Endothelial cell of umbilical vein (primary cell): ENCODE measurements at regions not wholly inside any gene's neighbourhood (a gene's known extent, or its start where the extent isn't known, plus 50 kb on each side); places are given as distances from the start of the nearest gene placed in this dataset.

Experiments used
- BruUV-seq: library from RNA; stranded (reverse); fragments of 400-500 nt; replicated peaks from 2 replicates; lab custom pipeline; 2021; lab: Mats Ljungman, UMichigan
- CTCF ChIA-PET: fragments of 300-600, 350-600 bp; sonication (Branson Sonifier 250); formaldehyde crosslinking; loops from one replicate; lab custom pipeline; 2021; ENCODE audit warnings: antibody characterized with exemption, inconsistent platforms; lab: Charles Lee
- POLR2A ChIA-PET: fragments of 300-600, 350-600 bp; sonication (Branson Sonifier 250); formaldehyde crosslinking; loops from one replicate; lab custom pipeline; 2021; ENCODE audit warnings: antibody characterized with exemption, inconsistent platforms; lab: Charles Lee
- DNase-seq: peaks from one replicate; pipeline ENCODE4 v3.0.0-alpha.2; 2011; ENCODE audit warnings: low read depth, low spot score
- FAIRE-seq: peaks from 2 replicates; lab custom pipeline; 2011; peaks lifted over from hg19 to GRCh38; lab: Jason Lieb, UNC
- H2AFZ ChIP-seq: 2 replicates; pipeline ENCODE4 v1.6.0; 2012; ENCODE audit warnings: low read depth, low read length, control low read depth, inconsistent platforms
- H3K27ac ChIP-seq: 2 replicates; pipeline ENCODE4 v1.5.1; 2011; ENCODE audit warnings: low read depth, mild to moderate bottlenecking, control low read depth, low read length, moderate library complexity; ENCODE audit not compliant: insufficient read depth
- H3K27me3 ChIP-seq, 2 experiments: 2 replicates each; pipeline versions ENCODE4 v1.6.0 to v1.6.1; 2011; ENCODE audit warnings: low read length in 2 of 2, mixed read lengths in 1 of 2; ENCODE audit not compliant: control insufficient read depth in 2 of 2, insufficient read depth in 2 of 2
- H3K36me3 ChIP-seq, 2 experiments: 2 replicates in 1 of 2; 3 replicates in 1 of 2; pipeline ENCODE4 v1.5.1; 2011; ENCODE audit warnings: low read length in 2 of 2, mild to moderate bottlenecking in 1 of 2, moderate library complexity in 1 of 2; ENCODE audit not compliant: control insufficient read depth in 2 of 2, insufficient read depth in 2 of 2; ENCODE audit errors: extremely low read depth in 1 of 2
- H3K4me1 ChIP-seq: 3 replicates; pipeline ENCODE4 v1.5.1; 2011; ENCODE audit warnings: mild to moderate bottlenecking, low read length; ENCODE audit not compliant: control insufficient read depth, insufficient read depth; ENCODE audit errors: extremely low read depth
- H3K4me2 ChIP-seq: 2 replicates; pipeline ENCODE4 v1.6.1; 2011; ENCODE audit warnings: low read length, control low read depth, mixed read lengths; ENCODE audit not compliant: insufficient read depth
- H3K4me3 ChIP-seq, 3 experiments: fragments of 200-600 bp in 1 of 3; sonication (generic), shearing (Covaris generic) in 1 of 3; replicated peaks in 1 of 3; 2 replicates each; pipeline ENCODE4 v1.5.1; 2011 to 2016; ENCODE audit warnings: control low read depth in 3 of 3, low read length in 3 of 3, mild to moderate bottlenecking in 2 of 3, inconsistent platforms in 1 of 3, low read depth in 1 of 3, moderate library complexity in 1 of 3; ENCODE audit not compliant: insufficient read depth in 1 of 3
- H3K79me2 ChIP-seq: 2 replicates; pipeline ENCODE4 v1.6.0; 2012; ENCODE audit warnings: low read length, inconsistent platforms; ENCODE audit not compliant: control insufficient read depth, insufficient read depth
- H3K9ac ChIP-seq: replicated peaks from 2 replicates; pipeline ENCODE3; 2011; ENCODE audit warnings: low read length, control low read depth; ENCODE audit not compliant: insufficient read depth; ENCODE audit errors: extremely low read depth
- H3K9me1 ChIP-seq: replicated peaks from 3 replicates; pipeline ENCODE4 v1.6.0; 2011; ENCODE audit warnings: mild to moderate bottlenecking, low read length; ENCODE audit not compliant: control insufficient read depth, insufficient read depth; ENCODE audit errors: extremely low read depth
- H3K9me3 ChIP-seq: replicated peaks from 2 replicates; pipeline ENCODE4 v1.5.1; 2012; ENCODE audit warnings: low read length, inconsistent platforms; ENCODE audit not compliant: control insufficient read depth, insufficient read depth
- H4K20me1 ChIP-seq: replicated peaks from 2 replicates; pipeline ENCODE3; 2011; ENCODE audit warnings: mild to moderate bottlenecking, low read length; ENCODE audit not compliant: control insufficient read depth, insufficient read depth; ENCODE audit errors: extremely low read depth
- EZH2 ChIP-seq: IDR thresholded peaks from 2 replicates; pipeline ENCODE4 v1.6.1; 2012; ENCODE audit warnings: borderline replicate concordance, low read depth, mild to moderate bottlenecking, moderate library complexity, low read length, inconsistent platforms; ENCODE audit not compliant: severe bottlenecking
- FOS ChIP-seq: IDR thresholded peaks from 2 replicates; pipeline ENCODE4 v1.6.1; 2011; ENCODE audit warnings: mild to moderate bottlenecking, low read length, moderate library complexity, borderline replicate concordance; ENCODE audit not compliant: insufficient read depth
- GATA2 ChIP-seq: IDR thresholded peaks from 2 replicates; pipeline ENCODE4 v1.7.0; 2011; ENCODE audit warnings: low read depth, mild to moderate bottlenecking, moderate library complexity, mixed read lengths, low read length; ENCODE audit not compliant: insufficient read length, insufficient read depth
- JUN ChIP-seq: IDR thresholded peaks from 2 replicates; pipeline ENCODE4 v1.6.1; 2011; ENCODE audit warnings: borderline replicate concordance, low read depth; ENCODE audit not compliant: insufficient read length, insufficient read depth
- MYC ChIP-seq: IDR thresholded peaks from one replicate; pipeline ENCODE4 v1.6.1; 2011; ENCODE audit warnings: mild to moderate bottlenecking, low read depth, low read length
- POLR2A ChIP-seq: IDR thresholded peaks from 2 replicates; pipeline ENCODE4 v1.6.1; 2012; ENCODE audit warnings: low read depth, mild to moderate bottlenecking, control low read depth, low read length
- POLR2AphosphoS5 ChIP-seq: IDR thresholded peaks from 2 replicates; pipeline ENCODE4 v1.6.1; 2012; ENCODE audit warnings: low read depth, mild to moderate bottlenecking, control low read depth, low read length, moderate library complexity; ENCODE audit not compliant: insufficient read depth
- dilution Hi-C: fragments of 300-500 bp; cut with MboI; formaldehyde crosslinking; loops from one replicate; pipeline ENCODE4 v1.15.0; 2019; ENCODE audit warnings: low sequenced_read_pairs; ENCODE audit not compliant: extremely low pct_ligation_motif_present
- intact Hi-C: fragments of 100-400 bp; cut with micrococcal nuclease; formaldehyde crosslinking; loops from one replicate; pipeline ENCODE4 v1.10.0; 2022
- TF ChIP-seq, protein P1 (sequence below), 2 donors: IDR thresholded peaks; 1 replicate in 1 of 2; 2 replicates in 1 of 2; pipeline ENCODE4 v1.5.1; 2011; ENCODE audit warnings: low read length in 2 of 2, mild to moderate bottlenecking in 2 of 2, moderate library complexity in 2 of 2, control low read depth in 1 of 2, inconsistent platforms in 1 of 2, low read depth in 1 of 2; ENCODE audit not compliant: insufficient read depth in 1 of 2; ENCODE audit errors: extremely low read depth in 1 of 2
- TF ChIP-seq, protein P2 (sequence below): IDR thresholded peaks from 2 replicates; pipeline ENCODE4 v1.6.1; 2011; ENCODE audit not compliant: insufficient read depth, insufficient read length

DNA sequence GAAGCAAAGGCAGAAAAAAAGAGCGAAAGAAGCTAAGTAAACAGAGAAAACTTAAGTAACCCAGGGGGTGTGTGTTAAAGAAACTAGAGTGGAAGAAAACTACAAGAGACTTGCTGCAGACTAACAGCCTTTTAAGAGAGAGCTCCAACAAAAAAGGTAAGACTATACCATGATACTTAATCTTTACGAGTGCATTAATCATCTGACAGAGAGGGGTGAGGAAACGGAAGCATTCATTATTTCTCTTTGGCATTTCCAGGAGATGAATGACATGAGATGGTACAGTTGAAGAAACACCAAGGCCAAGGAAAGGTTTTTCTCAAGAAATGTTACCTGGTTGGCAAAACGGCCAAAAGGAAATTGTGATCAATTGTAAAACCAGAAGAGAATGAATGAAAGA, 906.8 kb downstream of the QKI start:
- H3K27me3 ChIP-seq = no peaks in the 10 kb centered on the region
- no peak overlapping the region for H3K9ac ChIP-seq
- no peak overlapping the region for H3K4me3 ChIP-seq
- H3K4me1 ChIP-seq = peaks cover 22% of the 10 kb centered on the region
- no peaks in the 10 kb centered on the region for H3K9me3 ChIP-seq
- no peaks in the 10 kb centered on the region for H3K36me3 ChIP-seq
- H2AFZ ChIP-seq = no peak overlapping the region
- H3K9me1 ChIP-seq = no peaks in the 10 kb centered on the region
- CTCF ChIA-PET = no interaction called here
- DNase-seq (no peak), FAIRE-seq (no peak)
- H3K79me2 ChIP-seq = no peaks in the 10 kb centered on the region
- H4K20me1 ChIP-seq = no peaks in the 10 kb centered on the region
- intact Hi-C loops = loop anchor here (5.0 to 10.0 kb wide), 3 partner anchors 181 to 1254 kb away; no protein-coding TSS in a partner anchor
- H3K27ac ChIP-seq = no peak overlapping the region
- dilution Hi-C loops = no loop called here
- no peak overlapping the region for H3K4me2 ChIP-seq
- BruUV-seq = no TSS peak
- POLR2A ChIA-PET = no interaction called here
- TF ChIP-seq JUN (no peak), EZH2 (no peak), POLR2AphosphoS5 (no peak), MYC (no peak), GATA2 (no peak), POLR2A (no peak)
- TF ChIP-seq, protein P1, sequence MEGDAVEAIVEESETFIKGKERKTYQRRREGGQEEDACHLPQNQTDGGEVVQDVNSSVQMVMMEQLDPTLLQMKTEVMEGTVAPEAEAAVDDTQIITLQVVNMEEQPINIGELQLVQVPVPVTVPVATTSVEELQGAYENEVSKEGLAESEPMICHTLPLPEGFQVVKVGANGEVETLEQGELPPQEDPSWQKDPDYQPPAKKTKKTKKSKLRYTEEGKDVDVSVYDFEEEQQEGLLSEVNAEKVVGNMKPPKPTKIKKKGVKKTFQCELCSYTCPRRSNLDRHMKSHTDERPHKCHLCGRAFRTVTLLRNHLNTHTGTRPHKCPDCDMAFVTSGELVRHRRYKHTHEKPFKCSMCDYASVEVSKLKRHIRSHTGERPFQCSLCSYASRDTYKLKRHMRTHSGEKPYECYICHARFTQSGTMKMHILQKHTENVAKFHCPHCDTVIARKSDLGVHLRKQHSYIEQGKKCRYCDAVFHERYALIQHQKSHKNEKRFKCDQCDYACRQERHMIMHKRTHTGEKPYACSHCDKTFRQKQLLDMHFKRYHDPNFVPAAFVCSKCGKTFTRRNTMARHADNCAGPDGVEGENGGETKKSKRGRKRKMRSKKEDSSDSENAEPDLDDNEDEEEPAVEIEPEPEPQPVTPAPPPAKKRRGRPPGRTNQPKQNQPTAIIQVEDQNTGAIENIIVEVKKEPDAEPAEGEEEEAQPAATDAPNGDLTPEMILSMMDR (IDR thresholded peaks at IDR 0.05; ENCODE audit: extremely low read depth in 1 of 2, insufficient read depth in 1 of 2, low read depth in 1 of 2, low read length in 2 of 2) = no peak

DNA sequence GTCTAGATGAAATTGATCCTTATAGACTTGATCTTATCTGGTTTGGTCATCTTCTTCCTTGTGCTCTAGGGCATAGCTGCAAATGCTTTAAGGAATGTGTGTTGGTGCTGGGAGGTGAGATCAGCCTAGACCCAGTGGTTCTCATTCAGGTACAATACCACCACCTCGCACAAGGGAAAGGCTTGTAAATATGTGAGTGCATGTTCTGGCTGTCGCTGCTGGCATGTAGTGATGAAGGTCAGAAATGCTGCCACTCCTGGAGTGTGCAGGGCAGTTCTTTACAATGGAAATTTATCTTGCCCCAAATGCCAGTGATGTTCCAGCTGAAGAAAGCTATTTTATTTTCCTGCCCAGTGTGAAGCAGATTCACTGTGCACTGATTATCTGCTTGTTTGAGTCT, 900.9 kb downstream of the QKI start:
- H3K4me1 ChIP-seq = no peaks in the 10 kb centered on the region
- no peak for DNase-seq
- no peak overlapping the region for H3K27ac ChIP-seq
- no peaks in the 10 kb centered on the region for H3K36me3 ChIP-seq
- dilution Hi-C loops = no loop called here
- no peak overlapping the region for H2AFZ ChIP-seq
- H3K9me3 ChIP-seq = no peaks in the 10 kb centered on the region
- ChIA-PET POLR2A (no interaction called here), CTCF (no interaction called here)
- H3K9ac ChIP-seq = no peak overlapping the region
- no peaks in the 10 kb centered on the region for H3K27me3 ChIP-seq
- TF ChIP-seq POLR2A = no peak
- TF ChIP-seq, protein P2, sequence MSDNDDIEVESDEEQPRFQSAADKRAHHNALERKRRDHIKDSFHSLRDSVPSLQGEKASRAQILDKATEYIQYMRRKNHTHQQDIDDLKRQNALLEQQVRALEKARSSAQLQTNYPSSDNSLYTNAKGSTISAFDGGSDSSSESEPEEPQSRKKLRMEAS = no peak
- TF ChIP-seq, protein P1 (IDR thresholded peaks at IDR 0.05; ENCODE audit: extremely low read depth in 1 of 2, insufficient read depth in 1 of 2, low read depth in 1 of 2, low read length in 2 of 2) = no peak
- TF ChIP-seq MYC = no peak
- TF ChIP-seq GATA2 = no peak
- TF ChIP-seq JUN = no peak
- no peak for TF ChIP-seq FOS
- TF ChIP-seq EZH2 = no peak
- TF ChIP-seq POLR2AphosphoS5 = no peak
- FAIRE-seq = no peak
- H3K4me2 ChIP-seq = no peak overlapping the region
- no peak overlapping the region for H3K4me3 ChIP-seq
- H3K79me2 ChIP-seq = no peaks in the 10 kb centered on the region
- BruUV-seq = no TSS peak
- H3K9me1 ChIP-seq = no peaks in the 10 kb centered on the region
- H4K20me1 ChIP-seq = no peaks in the 10 kb centered on the region
- intact Hi-C loops = no loop called here
